Nephron progenitor cell (in vitro differentiated cells): ENCODE measurements at regions not wholly inside any gene's neighbourhood (a gene's known extent, or its start where the extent isn't known, plus 50 kb on each side); places are given as distances from the start of the nearest gene placed in this dataset.

Experiments
- DNase-seq: peaks from one replicate; pipeline ENCODE4 v3.0.0; 2021
- H3K27ac Mint-ChIP-seq: 2 replicates; pipeline ENCODE4 v1.8.0; 2021; ENCODE audit warnings: mild to moderate bottlenecking, moderate library complexity, mixed read lengths
- H3K27me3 Mint-ChIP-seq: 2 replicates; pipeline ENCODE4 v1.8.0; 2021; ENCODE audit warnings: mild to moderate bottlenecking, low read depth, mixed read lengths; ENCODE audit not compliant: poor library complexity
- H3K36me3 Mint-ChIP-seq: 2 replicates; pipeline ENCODE4 v1.8.0; 2021; ENCODE audit warnings: low read depth, mixed read lengths
- H3K4me1 Mint-ChIP-seq: 2 replicates; pipeline ENCODE4 v1.8.0; 2021; ENCODE audit warnings: mixed read lengths
- H3K4me3 Mint-ChIP-seq: 2 replicates; pipeline ENCODE4 v1.8.0; 2021; ENCODE audit warnings: mild to moderate bottlenecking, moderate library complexity, mixed read lengths
- H3K9me3 Mint-ChIP-seq: 2 replicates; pipeline ENCODE4 v1.8.0; 2021; ENCODE audit warnings: mild to moderate bottlenecking, moderate library complexity, mixed read lengths
- CTCF ChIP-seq: fragments of 200-600 bp; sonication (generic); IDR thresholded peaks from 2 replicates; pipeline ENCODE4 v1.5.0; 2021; ENCODE audit warnings: antibody characterized with exemption

GRCh38 chr7:17618652-17618974 is 320.2 kb downstream of the AHR start:
- H3K4me3 Mint-ChIP-seq: no peak overlapping the region
- H3K36me3 Mint-ChIP-seq: no peaks in the 10 kb centered on the region
- H3K4me1 Mint-ChIP-seq: peaks cover 4% of the 10 kb centered on the region
- H3K27ac Mint-ChIP-seq: no peak overlapping the region
- no peak for DNase-seq
- H3K9me3 Mint-ChIP-seq: no peaks in the 10 kb centered on the region
- H3K27me3 Mint-ChIP-seq: peaks cover 40% of the 10 kb centered on the region
- no peak for TF ChIP-seq CTCF

- Mint-ChIP-seq H3K27me3 (peaks cover 40% of the 10 kb centered on the region), H3K27ac (no peak overlapping the region), H3K36me3 (no peaks in the 10 kb centered on the region), H3K4me3 (no peak overlapping the region), H3K9me3 (no peaks in the 10 kb centered on the region), H3K4me1 (peaks cover 6% of the 10 kb centered on the region)
- no peak for DNase-seq
- TF ChIP-seq CTCF: no peak
These were observed 320.9 kb downstream of the AHR start for GRCh38 chr7:17619196-17619818.

GRCh38 chr7:17620566-17620965 is 319.7 kb downstream of the SNX13 start:
- no peak for TF ChIP-seq CTCF
- Mint-ChIP-seq H3K27me3 (peaks cover 43% of the 10 kb centered on the region), H3K4me3 (no peak overlapping the region), H3K9me3 (no peaks in the 10 kb centered on the region), H3K36me3 (no peaks in the 10 kb centered on the region), H3K27ac (no peak overlapping the region), H3K4me1 (peaks cover 6% of the 10 kb centered on the region)
- no peak for DNase-seq

GRCh38 chr7:17622451-17622850 is 317.8 kb downstream of the SNX13 start:
- Mint-ChIP-seq H3K4me1 (peaks cover 6% of the 10 kb centered on the region), H3K9me3 (no peaks in the 10 kb centered on the region), H3K36me3 (no peaks in the 10 kb centered on the region), H3K4me3 (no peak overlapping the region), H3K27ac (no peak overlapping the region), H3K27me3 (peaks cover 59% of the 10 kb centered on the region)
- no peak for TF ChIP-seq CTCF
- no peak for DNase-seq

GRCh38 chr7:17623546-17624185 is 316.6 kb downstream of the SNX13 start:
- Mint-ChIP-seq H3K9me3 (no peaks in the 10 kb centered on the region), H3K27ac (no peak overlapping the region), H3K36me3 (no peaks in the 10 kb centered on the region), H3K4me3 (no peak overlapping the region), H3K27me3 (peaks cover 57% of the 10 kb centered on the region), H3K4me1 (peaks cover 6% of the 10 kb centered on the region)
- no peak for DNase-seq
- no peak for TF ChIP-seq CTCF

GRCh38 chr7:17624379-17624778 is 315.9 kb downstream of the SNX13 start:
- H3K4me3 Mint-ChIP-seq: no peak overlapping the region
- no peak overlapping the region for H3K27ac Mint-ChIP-seq
- DNase-seq: no peak
- H3K27me3 Mint-ChIP-seq: peaks cover 53% of the 10 kb centered on the region
- no peaks in the 10 kb centered on the region for H3K36me3 Mint-ChIP-seq
- no peaks in the 10 kb centered on the region for H3K9me3 Mint-ChIP-seq
- peaks cover 6% of the 10 kb centered on the region for H3K4me1 Mint-ChIP-seq
- no peak for TF ChIP-seq CTCF
